ENCODE measurements at regions not wholly inside any gene's neighbourhood (a gene's known extent, or its start where the extent isn't known, plus 50 kb on each side); places are given as distances from the start of the nearest gene placed in this dataset.

GRCh38 chr14:62062645-62063044, 300.4 kb downstream of the SNAPC1 start:
- DNase-seq (ENCODE audit: low spot score): no peak
- in situ Hi-C loops (cut with MboI; ENCODE audit: low sequenced_read_pairs, unreplicated experiment): no loop called here
- TF ChIP-seq CTCF (IDR thresholded peaks at IDR 0.05; ENCODE audit: borderline replicate concordance, control extremely low read depth, extremely low read depth, insufficient read depth, missing control alignments): no peak

GRCh38 chr14:62064751-62065323, 302.6 kb downstream of the SNAPC1 start:
- TF ChIP-seq CTCF (IDR thresholded peaks at IDR 0.05; ENCODE audit: borderline replicate concordance, control extremely low read depth, extremely low read depth, insufficient read depth, missing control alignments): no peak
- in situ Hi-C loops (cut with MboI; ENCODE audit: low sequenced_read_pairs, unreplicated experiment): no loop called here
- no peak for DNase-seq (ENCODE audit: low spot score)

- TF ChIP-seq CTCF (IDR thresholded peaks at IDR 0.05; ENCODE audit: borderline replicate concordance, control extremely low read depth, extremely low read depth, insufficient read depth, missing control alignments): no peak
- in situ Hi-C loops (cut with MboI; ENCODE audit: low sequenced_read_pairs, unreplicated experiment): no loop called here
- no peak for DNase-seq (ENCODE audit: low spot score)
Observed at GRCh38 chr14:62066304-62066703, 304.1 kb downstream of the SNAPC1 start.

- no peak for DNase-seq (ENCODE audit: low spot score)
- in situ Hi-C loops (cut with MboI; ENCODE audit: low sequenced_read_pairs, unreplicated experiment): no loop called here
- no peak for TF ChIP-seq CTCF (IDR thresholded peaks at IDR 0.05; ENCODE audit: borderline replicate concordance, control extremely low read depth, extremely low read depth, insufficient read depth, missing control alignments)
Observed at GRCh38 chr14:62071039-62071438, 308.8 kb downstream of the SNAPC1 start.

GRCh38 chr14:62076368-62076767, 314.1 kb downstream of the SNAPC1 start:
- no peak for DNase-seq (ENCODE audit: low spot score)
- in situ Hi-C loops (cut with MboI; ENCODE audit: low sequenced_read_pairs, unreplicated experiment): no loop called here
- TF ChIP-seq CTCF (IDR thresholded peaks at IDR 0.05; ENCODE audit: borderline replicate concordance, control extremely low read depth, extremely low read depth, insufficient read depth, missing control alignments): no peak

- TF ChIP-seq CTCF (IDR thresholded peaks at IDR 0.05; ENCODE audit: borderline replicate concordance, control extremely low read depth, extremely low read depth, insufficient read depth, missing control alignments): no peak
- DNase-seq (ENCODE audit: low spot score): no peak
Observed at GRCh38 chr14:62076825-62077605, 314.8 kb downstream of the SNAPC1 start.

More at GRCh38 chr14:62076825-62077605, 314.8 kb downstream of the SNAPC1 start:
- in situ Hi-C loops (cut with MboI; ENCODE audit: low sequenced_read_pairs, unreplicated experiment): no loop called here

All from GM13976 (cell line).